ENCODE measurements at regions not wholly inside any gene's neighbourhood (a gene's known extent, or its start where the extent isn't known, plus 50 kb on each side); places are given as distances from the start of the nearest gene placed in this dataset.

DNA sequence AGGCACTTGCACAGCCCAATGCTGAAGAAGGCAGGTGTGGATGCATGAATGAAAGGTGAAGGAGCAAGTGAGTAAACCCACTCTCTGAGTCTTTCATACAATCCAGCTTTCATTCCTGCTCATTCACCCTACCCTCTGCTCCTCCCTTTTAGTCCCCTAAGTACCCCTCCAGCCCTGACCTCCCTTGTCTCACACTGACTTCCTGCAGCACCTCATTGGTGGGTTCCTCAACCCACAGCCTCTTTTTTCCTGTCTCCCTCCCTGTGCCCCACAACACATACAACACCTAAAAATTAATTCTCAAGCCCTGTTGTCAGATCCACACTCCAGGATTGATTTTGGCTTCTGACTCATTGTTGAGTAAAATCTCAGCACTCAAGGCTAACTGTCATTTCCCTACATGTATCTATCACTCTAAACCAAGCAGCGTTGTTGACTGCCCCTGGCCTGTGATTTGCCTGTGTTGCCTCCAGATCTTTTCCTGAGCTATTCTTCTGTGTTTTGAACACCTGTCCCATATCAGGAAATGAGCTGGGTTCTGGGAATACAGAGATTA, 177.3 kb upstream of the SERP2 start:
- no peaks in the 10 kb centered on the region for H3K27me3 ChIP-seq (ENCODE audit: control insufficient read depth in 3 of 3, insufficient read depth in 3 of 3, low read length in 3 of 3)
- no peaks in the 10 kb centered on the region for H3K9me3 ChIP-seq (ENCODE audit: control insufficient read depth in 3 of 3, low read length in 3 of 3)
- no peak overlapping the region for H3K4me3 ChIP-seq (ENCODE audit: low read length in 3 of 3)
- H3K27ac ChIP-seq (ENCODE audit: low read depth, low read length), result no peak overlapping the region
- H3K9ac ChIP-seq (ENCODE audit: low read depth in 1 of 3, low read length in 3 of 3), result no peak overlapping the region
- H3K36me3 ChIP-seq (ENCODE audit: control insufficient read depth in 3 of 3, insufficient read depth in 3 of 3, low read length in 3 of 3), result no peaks in the 10 kb centered on the region
- peaks cover 17 to 35% (median 20%) of the 10 kb centered on the region in 3 donors for H3K4me1 ChIP-seq (ENCODE audit: control insufficient read depth in 3 of 3, insufficient read depth in 3 of 3, low read length in 3 of 3)

DNA sequence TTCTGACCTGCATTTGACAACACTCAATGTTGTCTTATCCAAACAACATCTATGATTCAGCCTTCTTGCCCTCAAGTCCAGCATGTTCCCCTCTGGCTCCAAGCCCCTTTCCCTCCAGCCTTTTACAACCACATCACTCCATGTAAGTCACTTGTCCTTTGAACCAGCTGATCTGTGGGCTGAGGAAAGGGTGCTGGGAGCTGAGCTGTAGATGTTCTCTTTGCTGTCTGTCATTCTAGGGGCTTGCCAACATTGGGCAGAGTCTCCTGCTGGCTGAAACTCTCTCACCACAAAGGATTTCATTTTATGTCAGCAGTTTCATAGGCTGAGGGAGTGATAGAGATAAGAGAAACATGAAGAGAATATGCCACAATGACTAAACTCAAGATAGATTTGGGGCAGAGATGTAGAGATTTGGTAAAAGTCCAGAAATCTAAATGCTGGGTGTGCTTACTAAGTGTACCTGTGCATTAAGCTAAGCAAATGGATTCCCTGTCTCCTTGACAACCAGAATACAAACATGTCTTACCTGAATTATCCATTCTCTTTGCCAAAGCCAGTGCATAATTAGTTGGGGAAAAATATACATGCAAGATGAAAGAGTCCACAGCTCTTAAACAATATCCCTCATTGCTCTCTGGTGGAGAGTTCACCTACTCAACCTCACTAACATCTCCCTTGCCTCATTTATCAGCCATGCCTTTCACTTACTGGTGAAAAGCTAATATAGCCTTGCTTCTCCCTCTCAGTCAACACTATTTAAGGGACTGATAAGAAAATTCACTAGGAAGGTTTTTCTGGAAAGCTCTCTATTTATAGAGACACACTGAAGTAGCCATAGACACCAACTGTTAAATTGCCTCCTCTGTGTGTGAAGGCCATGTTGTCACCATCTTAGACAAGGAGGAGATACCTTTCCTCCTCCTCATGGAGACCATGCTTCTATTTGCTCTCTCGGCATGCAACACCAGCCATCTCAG, 175.5 kb upstream of the SERP2 start:
- H3K9me3 ChIP-seq (ENCODE audit: control insufficient read depth in 3 of 3, low read length in 3 of 3), result no peaks in the 10 kb centered on the region
- no peak overlapping the region for H3K27ac ChIP-seq (ENCODE audit: low read depth, low read length)
- no peaks in the 10 kb centered on the region for H3K36me3 ChIP-seq (ENCODE audit: control insufficient read depth in 3 of 3, insufficient read depth in 3 of 3, low read length in 3 of 3)
- H3K27me3 ChIP-seq (ENCODE audit: control insufficient read depth in 3 of 3, insufficient read depth in 3 of 3, low read length in 3 of 3), result no peaks in the 10 kb centered on the region
- H3K4me1 ChIP-seq (ENCODE audit: control insufficient read depth in 3 of 3, insufficient read depth in 3 of 3, low read length in 3 of 3), result peaks cover 12 to 31% (median 20%) of the 10 kb centered on the region in 3 donors
- H3K4me3 ChIP-seq (ENCODE audit: low read length in 3 of 3), result no peak overlapping the region
- H3K9ac ChIP-seq (ENCODE audit: low read depth in 1 of 3, low read length in 3 of 3), result no peak overlapping the region

GRCh38 chr13:44198826-44199225, 174.8 kb upstream of the SERP2 start:
- H3K27me3 ChIP-seq (ENCODE audit: control insufficient read depth in 3 of 3, insufficient read depth in 3 of 3, low read length in 3 of 3), result no peaks in the 10 kb centered on the region
- no peaks in the 10 kb centered on the region for H3K9me3 ChIP-seq (ENCODE audit: control insufficient read depth in 3 of 3, low read length in 3 of 3)
- peaks cover 12 to 31% (median 20%) of the 10 kb centered on the region in 3 donors for H3K4me1 ChIP-seq (ENCODE audit: control insufficient read depth in 3 of 3, insufficient read depth in 3 of 3, low read length in 3 of 3)
- H3K36me3 ChIP-seq (ENCODE audit: control insufficient read depth in 3 of 3, insufficient read depth in 3 of 3, low read length in 3 of 3), result no peaks in the 10 kb centered on the region
- H3K4me3 ChIP-seq (ENCODE audit: low read length in 3 of 3), result no peak overlapping the region
- no peak overlapping the region for H3K27ac ChIP-seq (ENCODE audit: low read depth, low read length)
- no peak overlapping the region for H3K9ac ChIP-seq (ENCODE audit: low read depth in 1 of 3, low read length in 3 of 3)

- H3K27ac ChIP-seq (ENCODE audit: low read depth, low read length), result no peak overlapping the region
Observed at GRCh38 chr13:44199627-44200207, 173.9 kb upstream of the SERP2 start.

GRCh38 chr13:44206434-44206833, 167.2 kb upstream of the SERP2 start:
- Histone ChIP-seq H3K9me3 (ENCODE audit: control insufficient read depth in 3 of 3, low read length in 3 of 3) (peaks cover 0 to 4% (median 3%) of the 10 kb centered on the region in 3 donors), H3K36me3 (ENCODE audit: control insufficient read depth in 3 of 3, insufficient read depth in 3 of 3, low read length in 3 of 3) (no peaks in the 10 kb centered on the region), H3K4me3 (ENCODE audit: low read length in 3 of 3) (no peak overlapping the region), H3K4me1 (ENCODE audit: control insufficient read depth in 3 of 3, insufficient read depth in 3 of 3, low read length in 3 of 3) (no peaks in the 10 kb centered on the region), H3K27ac (ENCODE audit: low read depth, low read length) (no peak overlapping the region), H3K9ac (ENCODE audit: low read depth in 1 of 3, low read length in 3 of 3) (no peak overlapping the region), H3K27me3 (ENCODE audit: control insufficient read depth in 3 of 3, insufficient read depth in 3 of 3, low read length in 3 of 3) (no peaks in the 10 kb centered on the region)

More at GRCh38 chr13:44199627-44200207, 173.9 kb upstream of the SERP2 start:
- H3K4me3 ChIP-seq (ENCODE audit: low read length in 3 of 3), result no peak overlapping the region
- H3K36me3 ChIP-seq (ENCODE audit: control insufficient read depth in 3 of 3, insufficient read depth in 3 of 3, low read length in 3 of 3), result no peaks in the 10 kb centered on the region
- H3K27me3 ChIP-seq (ENCODE audit: control insufficient read depth in 3 of 3, insufficient read depth in 3 of 3, low read length in 3 of 3), result no peaks in the 10 kb centered on the region
- peaks cover 12 to 31% (median 20%) of the 10 kb centered on the region in 3 donors for H3K4me1 ChIP-seq (ENCODE audit: control insufficient read depth in 3 of 3, insufficient read depth in 3 of 3, low read length in 3 of 3)
- H3K9ac ChIP-seq (ENCODE audit: low read depth in 1 of 3, low read length in 3 of 3), result no peak overlapping the region
- no peaks in the 10 kb centered on the region for H3K9me3 ChIP-seq (ENCODE audit: control insufficient read depth in 3 of 3, low read length in 3 of 3)

- Histone ChIP-seq H3K4me1 (ENCODE audit: control insufficient read depth in 3 of 3, insufficient read depth in 3 of 3, low read length in 3 of 3) (peaks cover 0 to 1% (median under 1%) of the 10 kb centered on the region in 3 donors), H3K27ac (ENCODE audit: low read depth, low read length) (no peak overlapping the region), H3K9ac (ENCODE audit: low read depth in 1 of 3, low read length in 3 of 3) (no peak overlapping the region), H3K36me3 (ENCODE audit: control insufficient read depth in 3 of 3, insufficient read depth in 3 of 3, low read length in 3 of 3) (no peaks in the 10 kb centered on the region), H3K4me3 (ENCODE audit: low read length in 3 of 3) (no peak overlapping the region), H3K9me3 (ENCODE audit: control insufficient read depth in 3 of 3, low read length in 3 of 3) (peaks cover 0 to 4% (median 3%) of the 10 kb centered on the region in 3 donors), H3K27me3 (ENCODE audit: control insufficient read depth in 3 of 3, insufficient read depth in 3 of 3, low read length in 3 of 3) (no peaks in the 10 kb centered on the region)
Observed at GRCh38 chr13:44207476-44207875, 166.1 kb upstream of the SERP2 start.

GRCh38 chr13:44210525-44210924, 163.1 kb upstream of the SERP2 start:
- Histone ChIP-seq H3K4me1 (ENCODE audit: control insufficient read depth in 3 of 3, insufficient read depth in 3 of 3, low read length in 3 of 3) (peaks cover 0 to 8% (median 8%) of the 10 kb centered on the region in 3 donors), H3K27me3 (ENCODE audit: control insufficient read depth in 3 of 3, insufficient read depth in 3 of 3, low read length in 3 of 3) (no peaks in the 10 kb centered on the region), H3K9ac (ENCODE audit: low read depth in 1 of 3, low read length in 3 of 3) (no peak overlapping the region), H3K4me3 (ENCODE audit: low read length in 3 of 3) (no peak overlapping the region), H3K9me3 (ENCODE audit: control insufficient read depth in 3 of 3, low read length in 3 of 3) (peaks cover 0 to 4% (median 3%) of the 10 kb centered on the region in 3 donors), H3K27ac (ENCODE audit: low read depth, low read length) (no peak overlapping the region), H3K36me3 (ENCODE audit: control insufficient read depth in 3 of 3, insufficient read depth in 3 of 3, low read length in 3 of 3) (no peaks in the 10 kb centered on the region)

GRCh38 chr13:44211286-44211685, 162.3 kb upstream of the SERP2 start:
- H3K9ac ChIP-seq (ENCODE audit: low read depth in 1 of 3, low read length in 3 of 3), result no peak overlapping the region
- H3K4me3 ChIP-seq (ENCODE audit: low read length in 3 of 3), result no peak overlapping the region
- H3K4me1 ChIP-seq (ENCODE audit: control insufficient read depth in 3 of 3, insufficient read depth in 3 of 3, low read length in 3 of 3), result peaks cover 0 to 8% (median 8%) of the 10 kb centered on the region in 3 donors
- H3K27ac ChIP-seq (ENCODE audit: low read depth, low read length), result no peak overlapping the region
- no peaks in the 10 kb centered on the region for H3K27me3 ChIP-seq (ENCODE audit: control insufficient read depth in 3 of 3, insufficient read depth in 3 of 3, low read length in 3 of 3)
- H3K36me3 ChIP-seq (ENCODE audit: control insufficient read depth in 3 of 3, insufficient read depth in 3 of 3, low read length in 3 of 3), result no peaks in the 10 kb centered on the region
- H3K9me3 ChIP-seq (ENCODE audit: control insufficient read depth in 3 of 3, low read length in 3 of 3), result peaks cover 0 to 2% (median 0%) of the 10 kb centered on the region in 3 donors

- peaks cover 0 to 8% (median 8%) of the 10 kb centered on the region in 3 donors for H3K4me1 ChIP-seq (ENCODE audit: control insufficient read depth in 3 of 3, insufficient read depth in 3 of 3, low read length in 3 of 3)
- no peak overlapping the region for H3K27ac ChIP-seq (ENCODE audit: low read depth, low read length)
- H3K9ac ChIP-seq (ENCODE audit: low read depth in 1 of 3, low read length in 3 of 3), result no peak overlapping the region
- H3K9me3 ChIP-seq (ENCODE audit: control insufficient read depth in 3 of 3, low read length in 3 of 3), result peaks cover 0 to 2% (median 0%) of the 10 kb centered on the region in 3 donors
- no peak overlapping the region for H3K4me3 ChIP-seq (ENCODE audit: low read length in 3 of 3)
- no peaks in the 10 kb centered on the region for H3K36me3 ChIP-seq (ENCODE audit: control insufficient read depth in 3 of 3, insufficient read depth in 3 of 3, low read length in 3 of 3)
- H3K27me3 ChIP-seq (ENCODE audit: control insufficient read depth in 3 of 3, insufficient read depth in 3 of 3, low read length in 3 of 3), result no peaks in the 10 kb centered on the region
Observed at GRCh38 chr13:44211704-44212346, 161.8 kb upstream of the SERP2 start.
